ENCODE measurements at regions not wholly inside any gene's neighbourhood (a gene's known extent, or its start where the extent isn't known, plus 50 kb on each side); places are given as distances from the start of the nearest gene placed in this dataset.
"Not testable (repeated sequence)": the region's sequence is repeated elsewhere in the genome, so short reads cannot be mapped to it uniquely, and the experiment has no call there.

- not testable (repeated sequence) for DNase-seq
Measured at GRCh38 chr14:19052977-19053376, 85.7 kb downstream of the POTEM start.

- not testable (repeated sequence) for DNase-seq
Measured at GRCh38 chr14:19053426-19054050, 86.3 kb downstream of the POTEM start.

GRCh38 chr14:19054108-19054721 is 87.0 kb downstream of the POTEM start:
- not testable (repeated sequence) for DNase-seq

- not testable (repeated sequence) for DNase-seq
Measured at GRCh38 chr14:19054934-19055333, 87.7 kb downstream of the POTEM start.

GRCh38 chr14:19059066-19059465 is 91.8 kb downstream of the POTEM start:
- DNase-seq, result not testable (repeated sequence)

- not testable (repeated sequence) for DNase-seq
Measured at GRCh38 chr14:19061689-19062450, 94.6 kb downstream of the POTEM start.

GRCh38 chr14:19068957-19069356 is 101.7 kb downstream of the POTEM start:
- DNase-seq, result not testable (repeated sequence)

- DNase-seq, result not testable (repeated sequence)
Measured at GRCh38 chr14:19072518-19072917, 105.3 kb downstream of the POTEM start.

GRCh38 chr14:19088632-19089031 is 121.4 kb downstream of the POTEM start:
- DNase-seq, result not testable (repeated sequence)

- DNase-seq, result not testable (repeated sequence)
Measured at GRCh38 chr14:19093227-19093626, 126.0 kb downstream of the POTEM start.

GRCh38 chr14:19094731-19095130 is 127.5 kb downstream of the POTEM start:
- DNase-seq, result not testable (repeated sequence)

GRCh38 chr14:19095167-19095566 is 127.9 kb downstream of the POTEM start:
- DNase-seq, result not testable (repeated sequence)

- DNase-seq, result peak in 1 of 5 donors; percentile 0
Measured at GRCh38 chr14:19096467-19096866, 129.2 kb downstream of the POTEM start.

- DNase-seq, result peak in 1 of 5 donors; percentile 0
Measured at GRCh38 chr14:19096876-19097275, 129.6 kb downstream of the POTEM start.

GRCh38 chr14:19097306-19097705 is 130.1 kb downstream of the POTEM start:
- DNase-seq, result peak in 3 of 5 donors; percentile 0 to 15 (median 9)

- DNase-seq, result peak in 2 of 5 donors; percentile 0 to 22
Measured at GRCh38 chr14:19097750-19098149, 130.5 kb downstream of the POTEM start.

GRCh38 chr14:19098230-19098629 is 131.0 kb downstream of the POTEM start:
- DNase-seq, result not testable (repeated sequence)

GRCh38 chr14:19098732-19099131 is 131.5 kb downstream of the POTEM start:
- DNase-seq, result peak in 2 of 5 donors; percentile 0 to 5

- DNase-seq, result not testable (repeated sequence)
Measured at GRCh38 chr14:19099336-19099735, 132.1 kb downstream of the POTEM start.

- DNase-seq, result not testable (repeated sequence)
Measured at GRCh38 chr14:19099939-19100338, 132.7 kb downstream of the POTEM start.

- not testable (repeated sequence) for DNase-seq
Measured at GRCh38 chr14:19105551-19105950, 138.3 kb downstream of the POTEM start.

GRCh38 chr14:19109887-19110286 is 142.7 kb downstream of the POTEM start:
- not testable (repeated sequence) for DNase-seq

- not testable (repeated sequence) for DNase-seq
Measured at GRCh38 chr14:19120383-19120782, 153.1 kb downstream of the POTEM start.

Measured in T-helper 1 cell (primary cell).